Panc1 (cell line): ENCODE measurements at regions not wholly inside any gene's neighbourhood (a gene's known extent, or its start where the extent isn't known, plus 50 kb on each side); places are given as distances from the start of the nearest gene placed in this dataset.
A peak's percentile ranks its signal among the peaks of the same experiment; 100 is the strongest.

Experiments used
- ATAC-seq: fragments of 200-7000 bp; cut with Tn5 transposase; 2 replicates; pipeline ENCODE4 v1.9.1; 2020; ENCODE audit warnings: mild to moderate bottlenecking, moderate library complexity
- BruUV-seq: library from RNA; stranded (reverse); fragments of 400-500 nt; replicated peaks from 2 replicates; lab custom pipeline; 2021; lab: Mats Ljungman, UMichigan
- CTCF ChIA-PET: fragments of 300-600 bp; sonication (Branson Sonifier 250); formaldehyde crosslinking; loops from one replicate; lab custom pipeline; 2022; ENCODE audit warnings: antibody characterized with exemption; lab: Charles Lee
- POLR2A ChIA-PET: fragments of 300-600 bp; sonication (Branson Sonifier 250); formaldehyde crosslinking; loops from one replicate; lab custom pipeline; 2022; ENCODE audit warnings: antibody characterized with exemption; lab: Charles Lee
- DNase-seq: peaks from one replicate; pipeline ENCODE4 v3.0.0-alpha.2; 2010; ENCODE audit warnings: low read depth, low spot score
- H3K27ac ChIP-seq: 2 replicates; pipeline ENCODE4 v1.5.1; 2011; ENCODE audit warnings: mild to moderate bottlenecking, low read length, inconsistent platforms
- H3K27me3 ChIP-seq: fragments of 200-500 bp; sonication (Bioruptor generic); 2 replicates; pipeline ENCODE4 v1.6.0; 2014; ENCODE audit warnings: low read length, inconsistent platforms; ENCODE audit not compliant: control insufficient read depth, insufficient read depth
- H3K36me3 ChIP-seq: fragments of 200-500 bp; sonication (Bioruptor generic); 2 replicates; pipeline ENCODE4 v1.5.1; 2014; ENCODE audit warnings: inconsistent platforms, mild to moderate bottlenecking, low read length, moderate library complexity; ENCODE audit not compliant: control insufficient read depth, insufficient read depth
- H3K4me1 ChIP-seq: 2 replicates; pipeline ENCODE4 v1.5.1; 2011; ENCODE audit warnings: inconsistent platforms, mild to moderate bottlenecking, low read length, moderate library complexity; ENCODE audit not compliant: control insufficient read depth, insufficient read depth
- H3K4me3 ChIP-seq, 2 experiments: 2 replicates each; pipeline ENCODE4 v1.5.1; 2011 to 2012; ENCODE audit warnings: low read depth in 2 of 2, low read length in 2 of 2, mild to moderate bottlenecking in 2 of 2, inconsistent platforms in 1 of 2, moderate library complexity in 1 of 2
- H3K9me3 ChIP-seq: fragments of 200-500 bp; sonication (Bioruptor generic); 2 replicates; pipeline ENCODE4 v1.5.1; 2014; ENCODE audit warnings: low read depth, mild to moderate bottlenecking, inconsistent platforms, low read length, moderate library complexity; ENCODE audit not compliant: control insufficient read depth, insufficient read depth
- CTCF ChIP-seq: fragments of 450-650 bp; IDR thresholded peaks from 2 replicates; pipeline ENCODE4 v1.5.1; 2017; ENCODE audit warnings: mild to moderate bottlenecking
- POLR2AphosphoS5 ChIP-seq: IDR thresholded peaks from 2 replicates; pipeline ENCODE4 v1.6.1; 2012; ENCODE audit warnings: mild to moderate bottlenecking, low read depth, low read length, moderate library complexity
- REST ChIP-seq, 2 experiments: IDR thresholded peaks; 2 replicates each; pipeline ENCODE4 v1.6.1; 2011 to 2012; ENCODE audit warnings: low read depth in 2 of 2, control low read depth in 1 of 2, low read length in 1 of 2, mild to moderate bottlenecking in 1 of 2, moderate library complexity in 1 of 2; ENCODE audit not compliant: insufficient read depth in 1 of 2
- SIN3A ChIP-seq: IDR thresholded peaks from 2 replicates; pipeline ENCODE4 v1.6.1; 2012; ENCODE audit warnings: low read depth, mild to moderate bottlenecking, low read length, moderate library complexity, borderline replicate concordance; ENCODE audit not compliant: insufficient read depth
- TCF7L2 ChIP-seq: IDR thresholded peaks from 2 replicates; pipeline ENCODE4 v1.6.1; 2011; ENCODE audit warnings: mild to moderate bottlenecking, low read depth, low read length, inconsistent platforms
- in situ Hi-C: cut with HindIII; loops from 2 replicates; pipeline ENCODE4 v1.10.0; 2016; ENCODE audit warnings: low sequenced_read_pairs, low pct_unique_long_range_greater_than_20kb
- intact Hi-C: fragments of 100-400 bp; cut with micrococcal nuclease; formaldehyde crosslinking; loops from one replicate; pipeline ENCODE4 v1.10.0; 2022; ENCODE audit not compliant: unreplicated experiment

GRCh38 chr18:77607087-77607486 is 357.4 kb downstream of the GALR1 start:
- no peaks in the 10 kb centered on the region for H3K9me3 ChIP-seq
- ATAC-seq = peak; percentile 37; the same call in 1 of the 2 replicates
- no peak overlapping the region for H3K27ac ChIP-seq
- H3K4me1 ChIP-seq = no peaks in the 10 kb centered on the region
- no TSS peak for BruUV-seq
- POLR2A ChIA-PET = interaction anchor here (0.7 kb wide), 1 partner anchor 16 kb away, joined by 3 read pairs; no protein-coding TSS in a partner anchor
- CTCF ChIA-PET = no interaction called here
- DNase-seq = no peak
- H3K36me3 ChIP-seq = no peaks in the 10 kb centered on the region
- intact Hi-C loops (no loop called here), in situ Hi-C loops (no loop called here)
- no peaks in the 10 kb centered on the region for H3K27me3 ChIP-seq
- TF ChIP-seq POLR2AphosphoS5 (no peak), TCF7L2 (no peak), SIN3A (no peak), REST (IDR thresholded peaks at IDR 0.05; ENCODE audit: insufficient read depth in 1 of 2, low read depth in 2 of 2, low read length in 1 of 2) (no peak), CTCF (no peak)
- no peak overlapping the region for H3K4me3 ChIP-seq

GRCh38 chr18:77608807-77609206 is 359.2 kb downstream of the GALR1 start:
- Histone ChIP-seq H3K4me1 (no peaks in the 10 kb centered on the region), H3K9me3 (no peaks in the 10 kb centered on the region), H3K27me3 (0 out of 2 replicates have a peak, but pooled peaks cover 2% of the 10 kb centered on the region), H3K4me3 (no peak overlapping the region), H3K27ac (no peak overlapping the region), H3K36me3 (no peaks in the 10 kb centered on the region)
- POLR2A ChIA-PET = no interaction called here
- CTCF ChIA-PET = no interaction called here
- in situ Hi-C loops = no loop called here
- BruUV-seq = no TSS peak
- intact Hi-C loops = no loop called here
- DNase-seq (no peak), ATAC-seq (0 out of 2 replicates have a peak, but pooled peaks have one; percentile 28)
- no peak for TF ChIP-seq SIN3A
- no peak for TF ChIP-seq POLR2AphosphoS5
- TF ChIP-seq CTCF = no peak
- TF ChIP-seq TCF7L2 = no peak
- no peak for TF ChIP-seq REST (IDR thresholded peaks at IDR 0.05; ENCODE audit: insufficient read depth in 1 of 2, low read depth in 2 of 2, low read length in 1 of 2)
